HG03108 (cell line): ENCODE measurements at regions not wholly inside any gene's neighbourhood (a gene's known extent, or its start where the extent isn't known, plus 50 kb on each side); places are given as distances from the start of the nearest gene placed in this dataset.
"Not testable (repeated sequence)": the region's sequence is repeated elsewhere in the genome, so short reads cannot be mapped to it uniquely, and the experiment has no call there.

Experiments
- ATAC-seq: cut with Tn5 transposase; IDR thresholded peaks from one replicate; pipeline ENCODE4 v1.9.1; 2021; ENCODE audit warnings: moderate library complexity; ENCODE audit not compliant: unreplicated experiment

- no peak for ATAC-seq
Measured at GRCh38 chr5:102613661-102614060, 114.9 kb upstream of the SLCO6A1 start.

DNA sequence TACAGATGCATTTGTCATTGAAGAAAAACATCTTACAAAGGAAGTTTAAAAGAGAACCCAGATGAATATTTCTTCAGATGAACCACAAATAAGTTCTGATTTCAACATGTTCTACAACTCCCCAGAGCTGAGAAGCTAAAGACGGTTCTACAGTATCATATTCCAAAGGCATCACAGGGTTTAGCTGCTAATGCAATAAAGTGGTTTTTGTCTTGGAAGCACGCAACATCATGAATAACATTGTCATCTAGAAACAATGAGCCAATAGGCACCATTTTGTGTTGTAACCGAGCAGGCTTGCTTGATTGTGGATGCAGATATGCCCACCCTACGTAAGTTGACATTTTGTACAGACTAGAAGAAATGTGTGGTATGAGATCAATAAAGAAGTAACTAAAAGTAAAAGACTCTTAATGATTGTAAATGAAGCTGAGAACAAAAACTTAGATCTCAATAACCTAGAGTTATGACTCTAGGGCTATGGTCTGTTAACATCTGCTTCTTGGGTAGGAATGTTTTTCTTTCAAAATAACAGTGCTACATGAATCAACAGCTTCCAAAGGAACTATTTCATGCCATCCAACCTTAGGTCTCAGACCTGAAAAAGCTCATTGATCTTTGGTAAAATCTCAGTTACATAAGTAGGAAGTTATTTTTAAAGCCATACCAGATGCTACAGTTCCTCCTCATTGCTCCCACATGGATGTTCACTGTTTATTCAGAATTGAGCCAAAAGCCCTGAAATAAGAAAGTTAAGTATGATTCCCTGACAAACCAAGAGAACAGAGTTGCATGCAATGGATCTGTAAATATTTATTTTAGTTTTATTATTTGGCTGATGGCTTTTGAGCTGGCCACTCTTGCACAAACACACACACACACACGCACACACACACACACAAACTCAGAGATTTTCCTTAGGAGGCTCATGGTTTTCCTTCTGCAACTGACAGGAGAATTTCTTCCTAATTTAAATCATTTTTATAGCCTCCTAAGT lies 118.7 kb upstream of the SLCO6A1 start:
- no peak for ATAC-seq

- no peak for ATAC-seq
Measured at GRCh38 chr5:102622262-102622661, 123.5 kb upstream of the SLCO6A1 start.

GRCh38 chr5:102623329-102624065 lies 124.7 kb upstream of the SLCO6A1 start:
- no peak for ATAC-seq

DNA sequence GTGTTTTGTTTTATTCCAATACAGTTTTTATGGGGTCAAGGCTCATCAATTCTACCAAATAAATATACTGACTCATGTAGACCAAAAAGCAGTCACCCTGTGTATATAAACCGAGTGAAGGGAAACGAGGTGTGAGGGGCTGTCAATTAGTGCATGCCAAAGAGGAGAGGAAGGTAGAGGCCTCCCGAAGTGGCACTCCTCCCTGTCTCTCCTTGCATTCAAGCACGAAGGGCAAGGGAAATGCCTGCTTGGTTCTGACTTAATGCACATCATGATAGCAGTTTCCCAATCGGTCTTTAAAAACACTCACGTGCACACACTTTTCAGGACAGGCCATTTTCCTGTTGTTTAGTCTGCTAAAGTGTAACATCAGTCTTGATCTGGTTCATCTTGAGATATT lies 125.6 kb upstream of the SLCO6A1 start:
- no peak for ATAC-seq

DNA sequence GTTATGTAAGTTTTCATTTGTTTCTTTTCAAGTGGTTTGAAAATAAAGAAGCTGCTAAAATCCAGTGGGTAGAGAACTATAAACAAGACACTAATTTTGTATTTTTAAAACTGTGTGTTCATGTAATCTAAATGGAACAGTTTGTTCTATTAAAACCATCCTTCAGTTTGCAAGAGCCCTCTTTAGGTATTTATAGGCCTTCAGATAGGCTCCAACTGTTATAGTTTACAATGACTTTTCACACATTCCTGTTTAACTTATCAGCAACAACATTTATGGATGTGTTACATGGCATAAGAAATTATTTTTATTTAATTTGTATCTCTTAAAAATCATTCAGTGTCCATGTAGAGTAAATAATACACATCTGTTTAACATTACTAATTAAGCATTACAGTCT lies 126.7 kb upstream of the SLCO6A1 start:
- ATAC-seq: no peak

DNA sequence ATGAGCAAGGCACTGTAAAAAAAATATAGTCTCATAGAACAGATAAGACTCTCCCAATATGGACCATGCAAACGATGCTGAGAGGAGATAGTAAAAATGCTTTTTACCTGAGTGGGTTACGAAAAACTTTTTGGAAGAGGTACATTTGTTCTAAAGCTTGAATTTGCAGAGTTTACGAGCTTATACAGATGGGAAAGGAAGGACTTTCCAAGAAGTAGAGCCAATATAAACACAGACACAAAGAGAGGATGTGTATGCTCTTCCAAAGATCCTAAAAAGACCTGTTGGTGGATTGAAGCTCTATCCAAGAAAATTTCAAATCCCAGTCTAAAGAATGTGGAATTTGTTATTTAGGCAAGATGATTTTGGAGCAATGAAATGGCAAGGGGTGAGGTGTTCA lies 127.1 kb upstream of the SLCO6A1 start:
- ATAC-seq: no peak

- no peak for ATAC-seq
Measured at GRCh38 chr5:102627315-102627714, 127.8 kb upstream of the PAM start.

GRCh38 chr5:102628441-102629175 lies 126.5 kb upstream of the PAM start:
- ATAC-seq: no peak

DNA sequence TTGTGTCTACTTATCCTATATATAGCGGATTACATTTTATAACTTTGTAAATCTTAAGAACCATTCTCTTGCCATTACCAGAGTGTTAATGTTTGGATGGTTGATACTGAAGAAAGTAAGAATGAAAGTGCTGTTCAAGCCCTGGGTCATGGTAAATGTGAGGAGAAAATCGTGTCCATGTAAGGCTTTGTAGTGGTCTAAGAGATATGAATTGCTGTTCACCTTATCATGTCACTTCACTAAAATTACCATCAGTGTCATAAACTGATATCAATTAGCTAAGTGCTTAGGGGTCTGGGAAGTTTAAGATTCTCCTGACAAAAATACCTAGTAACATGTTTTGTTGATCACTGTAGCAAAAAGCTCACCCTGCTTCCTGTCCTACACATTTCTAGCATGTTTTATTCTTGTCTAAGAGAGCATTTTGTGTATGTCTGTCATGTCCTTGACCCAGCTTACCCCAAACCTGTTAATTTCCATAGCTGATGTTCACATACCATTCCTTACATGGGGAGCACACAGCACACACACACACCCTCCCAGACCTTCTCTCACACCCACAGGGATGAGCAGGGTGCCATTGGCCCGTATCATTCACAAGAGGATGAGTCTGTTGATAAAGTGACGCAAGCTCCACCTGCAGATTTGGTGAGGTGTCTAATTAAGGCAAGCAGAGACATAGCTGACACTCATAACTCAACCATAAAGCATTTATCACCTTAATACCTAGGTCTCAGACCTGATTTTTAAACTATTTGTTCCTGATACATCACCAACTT lies 125.1 kb upstream of the PAM start:
- no peak for ATAC-seq

GRCh38 chr5:102635399-102635798 lies 119.7 kb upstream of the PAM start:
- not testable (repeated sequence) for ATAC-seq

- no peak for ATAC-seq
Measured at GRCh38 chr5:102638316-102638715, 116.8 kb upstream of the PAM start.

DNA sequence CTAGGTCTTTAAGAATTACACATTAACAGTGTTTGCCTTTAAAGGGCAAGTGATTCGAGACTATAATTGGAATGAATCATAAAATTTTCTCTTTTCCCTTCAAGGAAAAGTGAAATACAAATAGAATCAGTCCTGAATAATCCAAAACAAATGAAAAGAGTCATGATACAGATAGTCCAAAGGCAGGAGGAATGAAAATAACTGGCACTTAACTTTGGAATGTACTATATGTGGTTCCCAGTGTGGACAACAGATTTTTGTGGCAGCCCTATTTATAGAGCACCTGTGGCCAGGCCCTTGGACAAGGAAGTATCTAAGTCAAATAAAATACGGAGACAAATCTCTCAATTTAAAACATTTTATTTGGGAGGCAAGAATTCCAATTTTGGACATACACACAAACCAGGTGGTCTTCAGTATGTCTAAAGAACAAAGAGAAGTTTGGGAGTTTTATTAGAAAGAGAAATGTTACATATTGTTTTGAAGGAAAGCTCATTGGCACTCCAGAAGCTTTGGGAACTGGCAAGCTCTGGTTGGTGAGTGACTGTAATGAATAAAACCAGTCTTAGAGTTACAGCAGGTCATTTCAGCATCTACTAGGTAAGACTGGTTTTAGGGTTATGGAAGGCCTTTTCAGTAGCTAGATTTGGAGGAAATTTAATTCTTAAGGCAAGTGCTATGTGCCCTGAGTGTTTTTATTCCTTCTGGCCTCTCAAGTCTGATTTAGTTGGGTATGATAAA lies 116.0 kb upstream of the PAM start:
- no peak for ATAC-seq

DNA sequence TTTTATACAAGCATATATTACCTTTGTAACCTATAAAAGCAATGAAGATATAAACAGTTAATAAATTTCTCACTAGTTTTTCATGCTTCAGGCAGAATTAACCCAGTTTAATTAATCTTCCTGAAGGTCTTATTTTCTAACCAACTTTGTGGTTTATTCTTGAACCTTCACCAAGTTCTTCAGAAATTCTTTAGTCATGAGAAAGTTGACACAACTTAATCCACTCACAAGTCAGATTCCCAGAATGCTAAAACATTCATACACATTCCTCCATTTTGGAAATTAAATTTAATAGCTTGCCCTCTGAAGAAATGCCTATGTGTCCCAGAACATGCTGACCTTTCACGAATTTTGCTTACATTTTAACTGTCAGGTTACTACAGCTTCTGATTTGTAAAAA lies 105.4 kb upstream of the PAM start:
- no peak for ATAC-seq

GRCh38 chr5:102651466-102651865 lies 103.6 kb upstream of the PAM start:
- no peak for ATAC-seq

DNA sequence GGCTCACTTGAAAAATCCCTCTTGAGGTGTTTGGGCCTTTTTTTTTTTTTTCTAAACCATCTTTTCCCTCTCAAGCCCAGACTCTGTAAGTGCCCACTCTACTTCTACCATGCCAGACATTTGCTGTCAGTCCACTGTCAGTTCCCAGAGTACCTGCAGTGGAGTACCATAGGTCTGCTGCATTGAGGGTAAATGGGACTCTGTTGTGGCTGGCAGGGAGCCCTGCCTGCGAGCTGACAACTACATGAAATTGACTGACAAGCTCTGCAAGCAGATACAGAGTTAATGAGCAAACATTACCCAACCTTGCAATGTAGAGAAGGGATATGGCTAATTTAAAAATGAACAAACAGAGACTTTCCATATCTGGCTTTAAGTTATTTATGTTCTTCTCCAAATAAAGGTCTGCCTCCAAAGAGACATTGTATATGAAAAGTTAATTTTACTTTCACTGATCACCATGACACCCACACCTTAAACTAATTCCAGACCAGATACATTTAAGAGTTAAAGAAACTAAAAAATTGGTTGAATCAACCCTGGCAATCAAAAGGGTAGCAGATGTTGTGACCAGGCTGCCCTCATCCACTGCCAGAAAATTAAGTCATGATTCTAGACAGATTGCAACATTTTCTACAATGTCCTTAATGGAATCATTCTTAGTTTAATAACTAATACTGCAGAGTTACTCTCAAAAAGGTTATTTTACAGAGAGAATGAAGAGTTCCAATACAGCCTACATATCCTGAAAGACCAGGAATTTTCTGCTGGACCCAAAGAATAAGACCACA lies 100.4 kb upstream of the PAM start:
- no peak for ATAC-seq

DNA sequence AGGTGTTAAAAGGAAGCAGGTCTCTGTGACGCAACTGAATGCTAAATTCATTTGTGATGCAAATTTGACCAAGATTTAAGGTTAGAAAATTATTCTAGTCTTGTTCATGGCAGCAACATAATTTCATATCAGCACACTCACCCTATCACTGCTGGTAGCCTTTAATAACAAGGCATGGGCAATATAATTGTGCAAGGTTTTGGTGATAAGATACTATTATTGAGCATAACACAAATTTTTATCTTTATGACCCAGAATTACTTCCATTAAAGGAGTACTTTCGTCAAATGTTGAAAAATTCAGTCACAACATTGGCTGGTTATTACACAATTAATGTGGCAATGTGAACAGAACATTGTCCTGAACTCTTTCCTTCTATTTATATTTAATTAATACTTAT lies 96.0 kb upstream of the PAM start:
- ATAC-seq: no peak

DNA sequence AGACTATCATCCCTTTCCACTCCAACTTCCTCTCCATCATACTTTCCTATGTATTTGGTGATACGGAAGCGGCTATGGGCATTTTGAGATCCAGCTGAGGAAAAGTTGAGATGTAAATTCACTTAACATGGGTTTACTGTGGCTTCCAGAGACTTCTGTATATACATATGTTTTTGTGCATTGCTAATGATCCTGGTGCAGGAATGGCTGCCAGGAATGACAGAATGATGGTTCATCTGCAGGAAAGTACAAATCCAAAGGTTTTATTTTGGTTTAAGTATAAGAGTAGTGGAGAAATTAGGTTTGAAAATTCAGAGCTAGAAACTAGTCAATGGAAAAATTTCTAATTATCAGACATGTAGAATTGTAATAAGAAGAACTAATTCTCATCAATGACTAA lies 95.0 kb upstream of the PAM start:
- no peak for ATAC-seq
